T-helper 2 cell treated with Interferon-gamma antibody and Interleukin-4, amounts not matched to agents 100 ng/mL and 5 ng/mL, for 36 hours (primary cell): ENCODE measurements at regions not wholly inside any gene's neighbourhood (a gene's known extent, or its start where the extent isn't known, plus 50 kb on each side); places are given as distances from the start of the nearest gene placed in this dataset.

ENCODE experiments used
- intact Hi-C: fragments of 100-400 bp; cut with micrococcal nuclease; formaldehyde crosslinking; loops from one replicate; pipeline ENCODE4 v1.15.1; 2023

DNA sequence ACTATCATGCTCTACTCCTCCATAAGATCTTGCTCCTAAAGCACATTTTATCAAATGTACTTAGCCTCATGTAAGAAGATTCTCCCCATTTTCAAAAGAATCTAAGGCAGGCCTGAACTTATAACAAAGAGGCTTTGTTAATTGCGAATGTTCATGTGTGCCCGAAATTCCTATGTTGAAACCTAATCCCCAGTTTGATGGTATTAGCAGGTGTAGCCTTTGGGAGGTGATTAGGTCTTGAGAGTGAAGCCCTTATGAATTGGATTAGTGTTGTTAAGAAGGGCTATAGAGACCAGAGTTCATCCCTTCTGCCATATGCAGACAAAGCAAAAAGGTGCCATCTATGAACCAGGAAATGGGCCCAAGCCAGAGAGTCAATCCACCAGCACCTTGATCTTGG lies 234.5 kb downstream of the PAX3 start:
- intact Hi-C loops, result no loop called here

DNA sequence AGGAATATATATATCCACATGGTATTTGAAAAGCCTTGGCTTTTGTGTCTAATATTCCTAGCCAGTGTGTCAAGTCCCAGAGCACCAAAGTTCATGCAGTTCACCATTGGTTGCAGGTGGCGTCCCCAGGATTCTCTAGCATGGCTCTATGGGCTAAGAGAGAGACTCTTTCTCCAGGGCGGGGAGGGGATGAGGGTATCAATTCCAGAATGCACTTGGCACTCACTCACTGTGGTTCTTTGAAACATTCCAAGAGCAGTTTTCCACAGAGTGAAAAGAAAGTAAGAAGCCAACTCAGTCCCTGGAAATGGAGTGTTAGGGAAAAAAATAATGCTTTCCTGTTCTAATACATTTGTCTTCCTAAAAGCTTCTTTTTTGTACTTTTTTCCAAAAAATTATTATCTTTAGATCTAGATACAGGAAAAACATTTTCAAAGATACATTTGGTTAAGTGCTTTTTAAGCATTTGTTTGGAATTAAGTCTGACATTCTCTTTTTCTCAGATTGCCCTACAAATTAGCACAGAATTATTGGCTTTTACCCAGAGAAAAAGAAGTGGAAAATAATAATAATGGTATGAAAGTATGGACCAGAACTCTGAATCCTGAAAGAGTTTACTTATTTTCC lies 239.9 kb downstream of the PAX3 start:
- intact Hi-C loops, result loop anchor here (5.0 kb wide), 1 partner anchor 553 kb away; no protein-coding TSS in a partner anchor

DNA sequence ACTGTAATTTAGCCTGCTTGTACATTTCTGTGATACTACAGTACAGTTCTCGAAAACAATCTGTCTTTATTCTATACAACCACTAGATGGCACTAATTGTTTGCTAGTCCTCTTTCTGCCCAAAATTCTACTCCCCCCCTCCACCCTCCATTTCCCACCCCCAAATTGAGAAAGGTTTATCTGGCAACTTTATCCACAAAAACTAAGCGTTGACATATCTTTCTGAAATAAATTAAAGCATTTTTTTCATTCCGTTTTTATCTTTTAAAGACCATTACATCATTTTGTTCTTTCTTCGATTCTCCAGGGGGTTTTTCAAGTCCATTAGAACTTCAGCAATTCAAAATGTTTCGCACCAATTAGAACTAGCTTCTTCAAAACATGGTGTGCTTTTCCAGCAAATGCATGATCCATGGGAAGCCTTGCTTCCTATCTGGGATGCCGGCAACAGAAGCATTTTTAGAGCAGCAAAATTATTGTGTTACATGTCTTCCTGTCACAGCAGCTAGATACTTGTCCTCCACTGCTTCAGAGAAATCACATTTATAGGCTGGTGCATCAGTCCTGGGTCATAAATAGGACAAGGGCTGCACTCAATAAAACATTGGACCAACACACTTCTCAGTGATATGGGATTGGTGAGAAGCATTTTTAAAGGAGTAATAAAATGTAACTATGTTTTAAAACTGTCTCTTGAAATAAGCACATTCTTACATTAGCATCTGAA lies 241.3 kb downstream of the PAX3 start:
- intact Hi-C loops, result loop anchor here (5.0 kb wide), 1 partner anchor 555 kb away; no protein-coding TSS in a partner anchor

DNA sequence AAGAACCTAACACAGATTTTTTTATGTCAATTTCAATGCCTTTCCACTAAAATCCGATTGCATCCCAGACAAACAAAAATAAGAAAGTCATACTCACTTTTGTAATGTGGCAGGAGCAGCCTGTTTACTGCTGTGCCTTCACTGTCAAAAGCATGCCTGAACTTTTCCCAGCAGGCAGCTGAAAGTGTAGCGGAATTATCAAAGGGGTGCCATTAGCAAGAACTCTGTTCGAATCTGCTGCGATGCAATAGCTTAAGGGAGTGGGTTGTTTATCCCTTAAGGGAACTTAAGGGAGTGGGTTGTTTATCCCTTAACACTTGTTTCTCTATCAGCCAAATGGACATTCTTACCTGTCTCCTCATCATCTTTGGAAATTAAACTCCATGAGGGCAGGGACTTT lies 243.5 kb downstream of the PAX3 start:
- intact Hi-C loops, result loop anchor here (5.0 kb wide), 1 partner anchor 557 kb away; no protein-coding TSS in a partner anchor

DNA sequence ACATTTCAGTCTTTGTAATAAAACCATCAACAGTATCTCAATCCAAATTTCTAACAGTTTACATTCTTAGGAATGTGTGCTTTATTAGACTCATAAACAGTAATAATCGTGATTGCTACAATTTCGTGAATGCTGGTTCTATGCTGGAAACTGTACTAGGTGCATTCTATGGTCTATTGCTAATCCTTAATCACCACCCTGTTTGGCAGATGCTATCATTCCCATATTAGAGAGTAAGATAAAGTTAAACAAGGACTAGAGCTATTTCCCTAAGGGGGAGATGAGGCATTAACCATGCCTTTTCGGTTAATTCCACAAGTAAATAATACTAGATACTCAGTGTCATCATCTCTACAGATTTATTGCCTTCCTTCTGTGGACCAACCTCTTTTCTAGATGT lies 244.0 kb downstream of the PAX3 start:
- intact Hi-C loops, result loop anchor here (5.0 kb wide), 1 partner anchor 557 kb away; no protein-coding TSS in a partner anchor

DNA sequence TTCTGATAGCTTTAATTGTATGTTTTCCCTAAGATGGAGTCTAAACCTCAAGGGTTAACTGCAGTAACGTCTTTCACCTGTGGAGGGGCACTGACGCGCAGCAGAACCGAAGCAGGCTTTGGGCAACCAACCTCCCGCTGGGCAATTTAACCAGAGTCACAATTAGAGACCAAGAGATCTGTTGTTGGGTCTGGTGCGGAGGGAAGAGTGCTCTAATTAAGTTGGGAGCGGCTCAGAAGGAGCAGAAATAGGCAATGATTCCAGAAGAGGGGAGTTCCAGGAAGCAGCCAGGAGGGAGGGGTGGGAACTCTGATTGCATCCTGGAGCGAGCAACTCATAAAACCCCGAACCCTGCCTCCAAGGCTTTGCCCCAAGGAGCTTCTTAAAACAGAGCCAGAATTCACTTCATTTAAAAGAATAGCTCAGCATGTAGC lies 245.8 kb downstream of the PAX3 start:
- intact Hi-C loops, result no loop called here

DNA sequence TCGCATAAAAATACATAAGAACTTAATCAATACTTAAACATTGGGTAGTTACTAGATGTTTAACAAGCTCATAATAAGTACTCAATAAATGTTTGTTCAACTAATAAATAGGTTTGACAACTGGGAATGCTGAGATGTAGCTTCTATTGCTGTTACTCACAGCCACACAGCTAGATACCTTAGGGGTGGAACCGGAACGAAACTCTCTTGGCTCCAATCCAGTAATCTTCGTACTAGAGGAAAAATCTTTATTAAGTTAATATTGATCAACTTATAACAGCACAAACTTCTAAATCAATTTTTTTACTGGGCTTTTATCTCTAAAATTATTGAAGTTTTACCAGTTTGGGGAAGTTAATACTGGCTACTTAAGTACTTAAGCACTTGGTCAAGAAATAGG lies 247.8 kb downstream of the PAX3 start:
- intact Hi-C loops, result no loop called here

DNA sequence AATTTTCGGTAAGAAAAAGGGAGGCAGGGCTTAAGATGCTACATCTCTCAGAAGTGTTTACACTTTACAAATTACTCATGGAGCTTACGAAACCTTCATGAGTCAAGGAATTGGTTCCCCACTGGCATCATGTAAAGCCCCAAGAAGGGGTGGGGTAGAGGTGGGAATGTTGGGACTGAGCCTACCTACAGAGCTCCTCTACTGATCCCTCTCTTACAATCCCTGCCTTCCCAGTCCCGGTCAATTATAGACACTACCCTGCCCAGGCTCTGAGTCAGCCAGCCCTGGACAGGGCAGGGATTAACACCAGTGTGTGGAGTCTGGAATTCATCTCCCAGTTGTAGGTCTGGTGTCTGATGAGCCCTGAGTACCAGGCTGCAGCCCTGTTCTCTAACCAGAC lies 248.9 kb downstream of the PAX3 start:
- intact Hi-C loops, result no loop called here

DNA sequence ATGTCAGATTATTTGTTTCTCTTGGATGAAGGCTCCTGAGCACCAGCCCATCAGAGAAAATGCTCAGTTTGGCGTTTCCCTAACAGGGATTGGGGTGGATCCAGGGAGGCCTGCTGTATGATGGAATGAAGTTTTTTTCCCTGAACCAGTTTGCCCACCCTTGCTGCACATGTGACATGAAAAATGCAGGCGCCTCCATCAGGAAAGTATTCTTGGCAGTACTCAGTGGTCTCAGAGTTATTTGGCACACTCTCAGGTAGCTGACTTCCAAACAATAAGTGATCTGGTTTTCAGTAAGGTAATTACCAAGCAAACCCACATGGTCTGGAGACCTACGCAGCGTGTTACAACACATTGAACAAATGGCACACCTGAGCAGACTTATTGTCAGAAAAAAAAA lies 254.9 kb downstream of the PAX3 start:
- intact Hi-C loops, result no loop called here

DNA sequence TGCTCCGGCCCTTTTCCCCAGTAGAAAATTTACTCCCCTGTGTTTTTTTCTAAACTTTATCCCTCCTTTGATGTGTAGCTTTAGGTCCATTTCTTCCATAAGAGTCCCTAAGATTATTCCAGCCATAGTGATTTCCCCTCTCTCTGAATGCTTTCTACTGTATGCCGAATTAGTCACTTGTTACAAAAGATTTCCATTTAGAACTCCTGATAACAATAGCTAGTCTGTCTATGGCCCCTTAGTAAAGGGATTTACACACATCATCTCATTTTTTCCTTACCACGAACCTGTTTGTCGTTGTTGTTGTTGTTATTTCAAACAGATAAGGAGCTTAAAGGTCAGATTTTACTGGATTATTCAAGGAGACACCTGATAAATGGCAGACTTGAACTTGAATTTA lies 256.1 kb downstream of the PAX3 start:
- intact Hi-C loops, result no loop called here

DNA sequence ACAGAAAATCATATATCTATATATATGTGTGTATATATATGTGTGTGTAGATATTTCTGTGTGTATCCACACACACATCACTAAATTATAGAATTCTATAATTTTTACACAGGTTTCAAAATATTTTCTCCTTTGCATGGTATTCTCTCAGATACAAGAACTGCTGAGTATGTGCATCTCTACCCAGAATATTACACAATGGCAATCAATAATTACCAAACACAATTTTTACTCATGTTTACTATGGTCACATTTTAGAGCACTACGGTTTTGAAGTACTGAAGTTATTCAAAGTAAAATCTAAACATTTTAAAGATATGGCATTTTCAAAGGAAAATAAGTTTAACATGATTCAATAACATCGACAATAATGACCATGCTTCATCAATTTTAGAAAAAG lies 258.5 kb downstream of the PAX3 start:
- intact Hi-C loops, result no loop called here

DNA sequence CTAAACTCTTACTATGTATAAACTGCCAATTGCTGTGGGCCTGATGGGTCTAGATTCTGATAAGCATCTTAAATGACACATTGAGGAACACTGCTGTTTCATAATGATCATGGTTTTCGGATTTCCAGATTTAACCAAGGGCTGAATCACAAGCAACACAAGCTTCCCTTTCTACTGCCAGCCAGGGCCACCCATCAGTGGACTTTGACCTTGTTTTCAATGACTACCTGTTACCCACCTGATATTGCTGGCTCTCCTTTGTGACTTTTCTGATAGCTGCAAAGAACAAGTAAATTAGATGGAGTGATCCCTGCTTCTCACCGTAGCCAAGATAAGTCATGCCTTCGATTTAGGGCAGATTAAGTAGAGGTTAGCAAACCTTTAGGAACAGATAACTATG lies 259.0 kb downstream of the PAX3 start:
- intact Hi-C loops, result no loop called here

DNA sequence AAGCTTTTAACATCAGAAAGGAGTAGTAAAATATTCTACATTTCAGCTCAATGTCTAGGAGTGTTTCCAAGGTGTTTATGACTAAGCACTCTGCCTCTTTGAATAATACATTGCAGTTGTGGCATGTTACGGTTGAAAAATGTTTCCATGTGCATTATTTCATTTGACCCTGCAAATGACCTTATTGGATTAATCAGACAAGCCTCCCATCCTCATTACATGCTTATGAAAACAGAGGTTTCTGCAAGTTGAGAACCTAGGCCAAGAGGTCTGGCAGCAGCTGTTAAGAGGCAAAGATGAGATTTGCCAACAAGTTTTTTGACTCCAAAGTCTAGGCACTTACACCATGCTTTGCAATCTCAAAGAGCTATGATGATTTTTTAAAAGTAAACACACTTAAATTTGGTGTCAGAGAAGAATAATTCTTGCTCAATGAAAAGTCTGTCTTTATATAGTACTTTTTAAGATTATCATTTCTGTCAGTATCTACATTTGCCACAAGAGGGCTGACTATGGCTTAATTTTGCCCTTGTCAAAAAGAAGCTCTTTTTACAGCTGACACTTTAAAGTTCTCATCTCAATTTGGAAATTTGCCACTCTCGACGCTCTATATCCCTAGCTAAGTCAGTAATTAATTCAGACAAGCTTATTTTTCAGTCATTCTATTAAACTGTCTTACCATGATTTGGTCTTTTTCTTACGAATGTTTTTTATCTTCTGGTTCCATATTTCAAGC lies 260.6 kb downstream of the PAX3 start:
- intact Hi-C loops, result no loop called here

DNA sequence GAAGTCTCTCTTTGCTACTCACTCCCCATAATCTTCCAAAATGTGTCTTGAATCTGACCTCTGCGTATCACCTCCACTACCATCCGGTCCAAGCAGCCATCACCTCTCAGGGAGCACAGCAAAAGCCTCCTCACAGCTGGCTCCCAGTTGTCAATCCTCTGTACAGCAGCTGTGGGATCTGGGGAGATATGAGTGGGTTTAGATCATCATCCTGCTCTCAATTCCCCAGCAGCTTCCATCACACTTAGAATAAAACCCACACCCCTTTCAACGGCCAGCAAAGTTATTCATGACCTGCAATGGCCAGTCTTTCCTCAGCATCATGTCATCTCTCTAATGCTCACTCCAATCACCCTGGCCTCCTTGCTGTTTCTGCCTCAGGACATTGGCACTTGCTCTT lies 261.6 kb downstream of the PAX3 start:
- intact Hi-C loops, result no loop called here

DNA sequence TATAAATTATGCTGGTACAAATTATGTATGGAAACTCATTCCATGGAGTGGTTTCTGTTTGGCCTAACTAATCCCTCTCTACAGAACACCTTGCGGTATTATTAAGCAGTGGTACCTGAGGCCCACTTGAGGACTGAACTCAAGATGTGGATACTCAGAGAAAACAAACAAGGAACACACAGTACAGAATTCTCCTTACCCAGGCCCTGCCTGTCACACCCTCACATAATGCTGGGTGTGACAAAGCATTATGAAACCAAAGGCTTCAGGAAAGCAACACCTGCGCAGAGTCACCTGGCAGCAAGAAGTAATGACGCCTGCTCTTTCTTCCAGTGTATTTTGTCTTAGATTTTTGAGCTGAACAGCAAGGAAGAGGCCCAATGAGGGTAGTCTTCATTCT lies 264.7 kb downstream of the PAX3 start:
- intact Hi-C loops, result no loop called here

DNA sequence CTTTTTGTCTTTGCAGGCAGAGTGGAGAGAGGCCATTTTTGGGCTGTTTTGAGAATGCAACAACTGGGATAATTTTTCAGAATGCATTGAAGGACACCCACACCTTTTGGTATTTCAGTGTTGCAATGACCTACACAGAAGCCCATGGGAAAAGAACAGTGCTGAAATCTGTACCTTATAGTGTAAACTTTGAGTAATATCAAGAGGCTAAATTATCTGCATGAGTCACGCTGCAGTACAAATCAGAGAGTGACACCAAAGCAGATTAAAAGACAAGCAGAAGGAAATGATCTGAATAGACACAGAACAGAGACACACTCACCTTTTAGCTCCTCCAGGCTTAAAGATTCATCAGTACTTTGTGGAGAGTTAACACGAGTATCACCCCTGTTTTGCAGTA lies 265.3 kb downstream of the PAX3 start:
- intact Hi-C loops, result no loop called here

DNA sequence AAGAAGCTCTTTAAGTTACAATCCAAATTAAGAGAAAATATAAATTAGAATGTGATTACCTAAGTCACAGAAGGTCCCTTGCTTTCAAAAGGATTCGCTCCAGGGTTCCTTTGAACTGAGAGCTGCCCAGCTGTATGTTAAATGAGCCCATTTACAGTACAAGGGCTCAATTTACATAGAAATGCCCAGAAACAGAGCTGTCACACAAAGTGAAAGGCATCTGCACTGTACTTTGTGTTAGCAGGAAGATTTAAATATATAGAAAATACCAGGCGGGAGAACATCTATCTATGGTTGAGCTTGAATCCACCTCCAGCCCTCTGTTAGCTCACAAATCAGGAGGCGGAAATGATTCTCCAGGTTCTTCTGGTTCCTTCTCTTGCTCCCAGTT lies 272.9 kb downstream of the PAX3 start:
- intact Hi-C loops, result no loop called here

DNA sequence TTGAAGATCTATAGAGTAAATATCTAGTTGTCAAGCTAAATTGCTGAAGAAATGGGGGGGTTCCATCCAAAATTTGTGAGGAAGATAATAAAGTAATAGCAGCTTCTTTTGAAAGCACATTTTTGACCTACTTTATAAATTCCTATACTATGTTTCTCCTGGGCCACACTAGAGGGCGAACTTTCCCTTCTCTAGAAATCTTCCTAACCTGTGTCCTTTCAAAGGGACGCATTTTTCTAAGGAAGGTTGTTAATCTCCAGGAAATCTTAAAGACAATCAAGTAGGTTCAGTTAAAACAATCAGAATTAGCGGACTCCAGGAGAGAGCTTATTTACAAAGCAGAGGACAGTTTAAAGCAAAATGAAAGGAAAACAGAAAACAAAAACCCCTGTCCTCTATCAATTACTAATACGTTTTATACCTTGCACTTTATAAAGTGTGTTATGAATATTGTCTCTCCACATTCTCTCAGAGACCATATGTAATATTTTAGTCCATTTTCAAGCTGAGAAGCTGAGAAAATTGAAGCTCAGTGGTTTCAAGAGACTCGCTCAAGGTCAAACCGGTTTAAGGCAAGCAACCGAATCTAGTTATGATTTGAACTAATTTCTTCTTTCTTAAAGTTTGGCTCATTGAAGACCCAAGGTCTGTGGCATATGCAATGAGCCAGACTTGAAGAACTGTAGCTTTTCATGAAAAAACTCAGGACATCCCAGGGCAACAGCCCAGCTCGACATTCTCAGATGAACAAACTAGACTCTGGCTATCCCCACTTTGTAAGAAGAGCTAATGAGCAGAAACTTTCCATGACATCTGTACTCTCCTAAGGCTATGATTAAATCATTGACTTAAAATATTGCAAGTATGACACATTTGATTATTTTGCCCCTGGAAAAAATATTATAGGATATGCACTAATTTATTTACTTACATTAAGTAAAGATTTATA lies 273.6 kb downstream of the PAX3 start:
- intact Hi-C loops, result no loop called here

DNA sequence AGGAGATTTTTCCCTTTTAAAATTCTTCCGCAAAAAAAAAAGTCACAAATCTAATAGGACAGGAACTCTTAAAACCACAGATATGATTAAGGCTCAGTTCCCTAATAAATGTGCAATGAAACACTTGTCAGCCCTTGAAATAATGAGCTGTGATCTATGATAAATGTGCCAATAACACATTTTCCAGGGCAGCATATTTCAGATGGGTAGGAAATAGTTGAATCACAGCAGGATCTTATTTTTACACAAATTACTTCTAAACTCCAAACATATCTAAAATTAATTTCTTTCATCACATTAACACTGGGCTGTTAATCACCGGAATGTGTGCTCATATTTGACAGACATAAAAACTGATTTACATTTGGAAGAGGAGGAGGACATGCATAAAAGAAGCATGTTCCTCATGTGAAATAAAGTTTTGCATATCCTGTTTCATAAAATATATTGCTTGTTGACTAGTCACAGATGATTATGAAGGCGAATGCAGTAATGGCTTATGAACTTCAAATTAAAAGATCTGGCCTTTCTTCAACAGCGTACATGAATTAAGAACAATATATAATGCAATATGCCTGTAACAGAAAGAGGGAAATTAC lies 281.4 kb downstream of the PAX3 start:
- intact Hi-C loops, result no loop called here

DNA sequence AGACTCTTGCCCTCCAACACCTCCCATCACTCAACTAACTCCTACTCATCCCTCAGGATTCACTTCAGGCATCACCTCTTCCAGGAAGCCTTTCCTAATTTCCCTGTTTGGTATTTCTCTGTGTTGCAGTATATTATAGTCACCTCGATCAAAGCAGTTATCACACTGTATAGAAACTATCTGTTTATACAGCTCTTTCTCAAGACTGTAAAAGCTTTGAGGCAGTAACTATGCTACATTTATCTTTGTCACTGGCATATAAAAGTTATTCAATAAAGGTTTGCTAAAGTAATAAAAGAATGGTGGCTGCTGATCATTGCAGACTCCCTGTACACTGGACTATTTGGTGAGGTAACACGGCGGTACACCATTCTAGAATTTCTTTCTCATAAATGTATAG lies 284.9 kb downstream of the PAX3 start:
- intact Hi-C loops, result no loop called here

DNA sequence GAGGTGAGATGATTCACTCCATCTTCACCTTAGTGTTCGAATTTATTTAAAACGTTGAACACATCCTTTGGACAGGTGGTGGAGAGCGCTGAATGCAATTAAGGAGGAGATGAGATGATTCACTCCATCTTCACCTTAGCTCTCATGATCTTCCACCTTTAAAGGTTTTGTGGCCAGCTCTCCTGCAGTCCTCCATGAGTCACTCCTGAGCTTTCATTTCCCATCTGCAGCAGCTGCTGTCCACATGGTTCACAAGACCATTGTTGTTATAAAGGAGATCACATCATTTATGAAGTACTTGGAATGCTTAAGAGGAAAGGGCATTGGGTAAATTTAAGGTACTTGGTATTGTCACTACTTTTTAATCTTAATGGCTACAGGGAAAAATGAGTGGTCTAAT lies 298.5 kb downstream of the PAX3 start:
- intact Hi-C loops, result no loop called here
